ENCODE measurements at regions not wholly inside any gene's neighbourhood (a gene's known extent, or its start where the extent isn't known, plus 50 kb on each side); places are given as distances from the start of the nearest gene placed in this dataset.

- TF ChIP-seq CTCF (IDR thresholded peaks at IDR 0.05; ENCODE audit: low read length) (no peak), EZH2 (IDR thresholded peaks at IDR 0.05; ENCODE audit: borderline replicate concordance, low read length) (no peak)
These were observed 198.7 kb downstream of the AASDHPPT start for GRCh38 chr11:106276126-106276525.
